WTC11 (cell line): ENCODE measurements at regions not wholly inside any gene's neighbourhood (a gene's known extent, or its start where the extent isn't known, plus 50 kb on each side); places are given as distances from the start of the nearest gene placed in this dataset.
A peak's percentile ranks its signal among the peaks of the same experiment; 100 is the strongest.

ENCODE experiments used
- ATAC-seq: fragments of 200-7000 bp; cut with Tn5 transposase; 2 replicates; pipeline ENCODE4 v1.10.0; 2021; ENCODE audit warnings: mild to moderate bottlenecking, moderate library complexity
- CTCF ChIA-PET: fragments of 300-600 bp; sonication (Branson Sonifier 250); formaldehyde crosslinking; loops from one replicate; lab custom pipeline; 2021; ENCODE audit warnings: antibody characterized with exemption; lab: Charles Lee
- POLR2A ChIA-PET: fragments of 350-600 bp; sonication (Branson Sonifier 250); formaldehyde crosslinking; loops from one replicate; lab custom pipeline; 2021; ENCODE audit warnings: antibody characterized with exemption; lab: Charles Lee
- DNase-seq: peaks from one replicate; pipeline ENCODE4 v3.0.0; 2021; ENCODE audit warnings: low spot score
- H3K27ac Mint-ChIP-seq: 2 replicates; pipeline ENCODE4 v1.8.0; 2021; ENCODE audit warnings: mixed read lengths
- H3K27me3 Mint-ChIP-seq: 2 replicates; pipeline ENCODE4 v1.8.0; 2021; ENCODE audit warnings: low read depth, mild to moderate bottlenecking, moderate library complexity, mixed read lengths
- H3K36me3 Mint-ChIP-seq: 2 replicates; pipeline ENCODE4 v1.8.0; 2021; ENCODE audit warnings: mixed read lengths
- H3K4me1 Mint-ChIP-seq: 2 replicates; pipeline ENCODE4 v1.8.0; 2022; ENCODE audit warnings: mixed read lengths
- H3K4me3 Mint-ChIP-seq: 2 replicates; pipeline ENCODE4 v1.8.0; 2021; ENCODE audit warnings: mild to moderate bottlenecking, moderate library complexity, mixed read lengths
- H3K9me3 Mint-ChIP-seq: 2 replicates; pipeline ENCODE4 v1.8.0; 2021; ENCODE audit warnings: mixed read lengths
- CBFB ChIP-seq: sonication (generic); formaldehyde crosslinking; IDR thresholded peaks from 2 replicates; pipeline ENCODE4 v1.8.1; 2022; ENCODE audit warnings: mild to moderate bottlenecking, low read depth, missing genetic modification reagents
- FOXJ3 ChIP-seq: sonication (generic); formaldehyde crosslinking; IDR thresholded peaks from 2 replicates; pipeline ENCODE4 v1.9.0; 2021; ENCODE audit warnings: missing genetic modification reagents, mild to moderate bottlenecking, borderline replicate concordance
- FOXK1 ChIP-seq: sonication (generic); formaldehyde crosslinking; IDR thresholded peaks from 2 replicates; pipeline ENCODE4 v1.8.0; 2022; ENCODE audit warnings: mild to moderate bottlenecking, moderate library complexity, missing genetic modification reagents
- HMGA2 ChIP-seq: fragments of 250-450 bp; sonication (Bioruptor Pico); IDR thresholded peaks from 2 replicates; pipeline ENCODE4 v1.4.0; 2021; ENCODE audit warnings: mild to moderate bottlenecking, moderate library complexity
- NFE2L1 ChIP-seq: sonication (generic); formaldehyde crosslinking; IDR thresholded peaks from 2 replicates; pipeline ENCODE4 v1.8.1; 2023; ENCODE audit warnings: missing genetic modification reagents
- NR1H2 ChIP-seq: sonication (generic); formaldehyde crosslinking; IDR thresholded peaks from 2 replicates; pipeline ENCODE4 v1.9.0; 2021; ENCODE audit warnings: mild to moderate bottlenecking, moderate library complexity, missing genetic modification reagents
- OVOL2 ChIP-seq: fragments of 250-450 bp; sonication (Bioruptor Pico); IDR thresholded peaks from 2 replicates; pipeline ENCODE4 v1.9.0; 2021; ENCODE audit warnings: mild to moderate bottlenecking, borderline replicate concordance
- ZNF121 ChIP-seq: sonication (generic); formaldehyde crosslinking; IDR thresholded peaks from 2 replicates; pipeline ENCODE4 v1.8.0; 2023; ENCODE audit warnings: missing genetic modification reagents
- ZNF219 ChIP-seq: sonication (generic); formaldehyde crosslinking; IDR thresholded peaks from 2 replicates; pipeline ENCODE4 v1.8.0; 2023; ENCODE audit warnings: missing genetic modification reagents, mild to moderate bottlenecking, borderline replicate concordance
- ZNF317 ChIP-seq: sonication (generic); formaldehyde crosslinking; IDR thresholded peaks from 2 replicates; pipeline ENCODE4 v1.8.1; 2023; ENCODE audit warnings: low read depth, mild to moderate bottlenecking, moderate library complexity, missing genetic modification reagents, borderline replicate concordance
- ZNF396 ChIP-seq: fragments of 250-450 bp; sonication (Bioruptor Pico); IDR thresholded peaks from 2 replicates; pipeline ENCODE4 v1.8.0; 2021; ENCODE audit warnings: mild to moderate bottlenecking, moderate library complexity, borderline replicate concordance
- ZNF423 ChIP-seq: fragments of 250-450 bp; sonication (Bioruptor Pico); IDR thresholded peaks from 2 replicates; pipeline ENCODE4 v2.1.2; 2022; ENCODE audit warnings: mild to moderate bottlenecking, moderate library complexity
- ZNF671 ChIP-seq: fragments of 250-450 bp; sonication (Bioruptor Pico); IDR thresholded peaks from 2 replicates; pipeline ENCODE4 v1.8.0; 2021; ENCODE audit warnings: mild to moderate bottlenecking
- TF ChIP-seq, protein P1 (sequence below): sonication (generic); formaldehyde crosslinking; IDR thresholded peaks from 2 replicates; pipeline ENCODE4 v1.8.1; 2023; ENCODE audit warnings: mild to moderate bottlenecking, missing genetic modification reagents, moderate library complexity
- TF ChIP-seq, protein P2 (sequence below): sonication (generic); formaldehyde crosslinking; IDR thresholded peaks from 2 replicates; pipeline ENCODE4 v1.8.0; 2022; ENCODE audit warnings: mild to moderate bottlenecking, missing genetic modification reagents
- TF ChIP-seq, protein P3 (sequence below): sonication (generic); formaldehyde crosslinking; IDR thresholded peaks from 2 replicates; pipeline ENCODE4 v1.8.1; 2023; ENCODE audit warnings: mild to moderate bottlenecking, missing genetic modification reagents, moderate library complexity
- TF ChIP-seq, protein P4 (sequence below): sonication (generic); formaldehyde crosslinking; IDR thresholded peaks from 2 replicates; pipeline ENCODE4 v1.8.1; 2023; ENCODE audit warnings: mild to moderate bottlenecking, missing genetic modification reagents
- TF ChIP-seq, protein P5 (sequence below): sonication (generic); formaldehyde crosslinking; IDR thresholded peaks from 2 replicates; pipeline ENCODE4 v1.8.0; 2022; ENCODE audit warnings: missing genetic modification reagents

DNA sequence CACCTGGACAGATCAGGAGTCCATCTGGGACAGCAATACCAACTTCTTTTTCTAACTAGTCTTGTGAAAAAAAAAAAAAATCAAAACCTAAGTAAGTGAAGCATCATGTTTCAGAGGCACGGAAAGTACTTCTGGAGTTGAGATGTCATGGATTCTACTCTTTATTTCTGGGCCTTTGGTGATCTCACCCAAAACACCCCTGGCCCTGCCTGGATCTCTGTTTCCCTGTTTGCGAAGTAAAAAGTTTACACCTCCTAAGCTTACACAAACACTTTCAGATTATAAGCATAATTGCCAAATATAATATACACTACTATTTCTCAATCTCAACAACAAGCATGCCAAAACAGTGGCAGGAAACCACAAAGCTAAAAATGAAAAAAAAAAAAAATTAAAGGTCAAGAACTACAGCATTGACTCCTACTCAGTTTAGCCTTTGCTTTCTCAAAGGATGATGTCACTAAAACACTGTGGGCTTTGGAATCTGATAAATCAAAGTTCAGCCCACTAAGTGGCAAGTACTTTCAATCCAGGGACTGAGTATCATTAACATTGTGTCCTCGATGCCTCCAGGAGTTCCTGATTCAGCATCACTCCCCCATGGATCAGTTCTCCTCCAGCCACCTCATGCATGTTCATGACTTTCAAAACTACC, 291.9 kb downstream of the NFIB start:
- Mint-ChIP-seq H3K27ac (no peak overlapping the region), H3K4me3 (no peak overlapping the region), H3K9me3 (peaks cover 4% of the 10 kb centered on the region; the same call in 1 of the 2 replicates), H3K4me1 (peaks cover 3% of the 10 kb centered on the region), H3K36me3 (no peaks in the 10 kb centered on the region), H3K27me3 (no peaks in the 10 kb centered on the region)
- DNase-seq (no peak), ATAC-seq (no peak)
- ChIA-PET POLR2A (no interaction called here), CTCF (no interaction called here)
- TF ChIP-seq FOXK1 (CRISPR knock-in tag) (no peak), NFE2L1 (no peak), NR1H2 (CRISPR knock-in tag) (no peak), ZNF121 (no peak), OVOL2 (no peak), FOXJ3 (CRISPR knock-in tag) (no peak), ZNF317 (no peak), CBFB (CRISPR knock-in tag) (no peak), ZNF671 (CRISPR knock-in tag) (no peak), ZNF219 (CRISPR knock-in tag) (no peak), ZNF423 (CRISPR knock-in tag) (no peak)
- TF ChIP-seq, protein P1, sequence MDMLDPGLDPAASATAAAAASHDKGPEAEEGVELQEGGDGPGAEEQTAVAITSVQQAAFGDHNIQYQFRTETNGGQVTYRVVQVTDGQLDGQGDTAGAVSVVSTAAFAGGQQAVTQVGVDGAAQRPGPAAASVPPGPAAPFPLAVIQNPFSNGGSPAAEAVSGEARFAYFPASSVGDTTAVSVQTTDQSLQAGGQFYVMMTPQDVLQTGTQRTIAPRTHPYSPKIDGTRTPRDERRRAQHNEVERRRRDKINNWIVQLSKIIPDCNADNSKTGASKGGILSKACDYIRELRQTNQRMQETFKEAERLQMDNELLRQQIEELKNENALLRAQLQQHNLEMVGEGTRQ (CRISPR knock-in tag), result no peak
- TF ChIP-seq, protein P2, sequence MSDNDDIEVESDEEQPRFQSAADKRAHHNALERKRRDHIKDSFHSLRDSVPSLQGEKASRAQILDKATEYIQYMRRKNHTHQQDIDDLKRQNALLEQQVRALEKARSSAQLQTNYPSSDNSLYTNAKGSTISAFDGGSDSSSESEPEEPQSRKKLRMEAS, result no peak
- TF ChIP-seq, protein P3, sequence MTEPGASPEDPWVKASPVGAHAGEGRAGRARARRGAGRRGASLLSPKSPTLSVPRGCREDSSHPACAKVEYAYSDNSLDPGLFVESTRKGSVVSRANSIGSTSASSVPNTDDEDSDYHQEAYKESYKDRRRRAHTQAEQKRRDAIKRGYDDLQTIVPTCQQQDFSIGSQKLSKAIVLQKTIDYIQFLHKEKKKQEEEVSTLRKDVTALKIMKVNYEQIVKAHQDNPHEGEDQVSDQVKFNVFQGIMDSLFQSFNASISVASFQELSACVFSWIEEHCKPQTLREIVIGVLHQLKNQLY, result no peak
- TF ChIP-seq, protein P4, sequence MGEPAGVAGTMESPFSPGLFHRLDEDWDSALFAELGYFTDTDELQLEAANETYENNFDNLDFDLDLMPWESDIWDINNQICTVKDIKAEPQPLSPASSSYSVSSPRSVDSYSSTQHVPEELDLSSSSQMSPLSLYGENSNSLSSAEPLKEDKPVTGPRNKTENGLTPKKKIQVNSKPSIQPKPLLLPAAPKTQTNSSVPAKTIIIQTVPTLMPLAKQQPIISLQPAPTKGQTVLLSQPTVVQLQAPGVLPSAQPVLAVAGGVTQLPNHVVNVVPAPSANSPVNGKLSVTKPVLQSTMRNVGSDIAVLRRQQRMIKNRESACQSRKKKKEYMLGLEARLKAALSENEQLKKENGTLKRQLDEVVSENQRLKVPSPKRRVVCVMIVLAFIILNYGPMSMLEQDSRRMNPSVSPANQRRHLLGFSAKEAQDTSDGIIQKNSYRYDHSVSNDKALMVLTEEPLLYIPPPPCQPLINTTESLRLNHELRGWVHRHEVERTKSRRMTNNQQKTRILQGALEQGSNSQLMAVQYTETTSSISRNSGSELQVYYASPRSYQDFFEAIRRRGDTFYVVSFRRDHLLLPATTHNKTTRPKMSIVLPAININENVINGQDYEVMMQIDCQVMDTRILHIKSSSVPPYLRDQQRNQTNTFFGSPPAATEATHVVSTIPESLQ (CRISPR knock-in tag), result no peak

DNA sequence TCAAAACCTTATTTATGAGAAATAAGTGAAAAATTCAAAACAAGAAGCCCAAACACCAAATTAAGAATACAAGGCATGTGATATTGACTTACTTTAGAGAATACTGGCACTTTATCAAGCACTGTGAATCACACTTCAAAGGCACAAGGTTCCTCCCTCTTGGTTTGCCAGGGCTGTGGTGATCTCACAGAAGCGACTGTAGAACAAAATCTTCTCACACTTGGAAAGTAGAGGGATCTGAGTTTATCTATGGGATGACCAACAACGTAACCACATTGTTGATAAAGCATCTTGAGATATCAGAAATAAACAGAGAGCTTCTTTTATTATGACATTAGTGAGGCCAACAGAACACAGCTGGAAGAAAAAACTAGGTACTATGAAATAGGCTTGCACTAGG, 295.9 kb downstream of the NFIB start:
- POLR2A ChIA-PET, result no interaction called here
- H3K9me3 Mint-ChIP-seq, result no peaks in the 10 kb centered on the region
- no peak overlapping the region for H3K27ac Mint-ChIP-seq
- H3K36me3 Mint-ChIP-seq, result no peaks in the 10 kb centered on the region
- ATAC-seq, result no peak
- CTCF ChIA-PET, result no interaction called here
- DNase-seq, result no peak
- H3K4me1 Mint-ChIP-seq, result no peaks in the 10 kb centered on the region
- TF ChIP-seq, protein P5, sequence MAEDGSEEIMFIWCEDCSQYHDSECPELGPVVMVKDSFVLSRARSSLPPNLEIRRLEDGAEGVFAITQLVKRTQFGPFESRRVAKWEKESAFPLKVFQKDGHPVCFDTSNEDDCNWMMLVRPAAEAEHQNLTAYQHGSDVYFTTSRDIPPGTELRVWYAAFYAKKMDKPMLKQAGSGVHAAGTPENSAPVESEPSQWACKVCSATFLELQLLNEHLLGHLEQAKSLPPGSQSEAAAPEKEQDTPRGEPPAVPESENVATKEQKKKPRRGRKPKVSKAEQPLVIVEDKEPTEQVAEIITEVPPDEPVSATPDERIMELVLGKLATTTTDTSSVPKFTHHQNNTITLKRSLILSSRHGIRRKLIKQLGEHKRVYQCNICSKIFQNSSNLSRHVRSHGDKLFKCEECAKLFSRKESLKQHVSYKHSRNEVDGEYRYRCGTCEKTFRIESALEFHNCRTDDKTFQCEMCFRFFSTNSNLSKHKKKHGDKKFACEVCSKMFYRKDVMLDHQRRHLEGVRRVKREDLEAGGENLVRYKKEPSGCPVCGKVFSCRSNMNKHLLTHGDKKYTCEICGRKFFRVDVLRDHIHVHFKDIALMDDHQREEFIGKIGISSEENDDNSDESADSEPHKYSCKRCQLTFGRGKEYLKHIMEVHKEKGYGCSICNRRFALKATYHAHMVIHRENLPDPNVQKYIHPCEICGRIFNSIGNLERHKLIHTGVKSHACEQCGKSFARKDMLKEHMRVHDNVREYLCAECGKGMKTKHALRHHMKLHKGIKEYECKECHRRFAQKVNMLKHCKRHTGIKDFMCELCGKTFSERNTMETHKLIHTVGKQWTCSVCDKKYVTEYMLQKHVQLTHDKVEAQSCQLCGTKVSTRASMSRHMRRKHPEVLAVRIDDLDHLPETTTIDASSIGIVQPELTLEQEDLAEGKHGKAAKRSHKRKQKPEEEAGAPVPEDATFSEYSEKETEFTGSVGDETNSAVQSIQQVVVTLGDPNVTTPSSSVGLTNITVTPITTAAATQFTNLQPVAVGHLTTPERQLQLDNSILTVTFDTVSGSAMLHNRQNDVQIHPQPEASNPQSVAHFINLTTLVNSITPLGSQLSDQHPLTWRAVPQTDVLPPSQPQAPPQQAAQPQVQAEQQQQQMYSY (CRISPR knock-in tag), result no peak
- H3K27me3 Mint-ChIP-seq, result no peaks in the 10 kb centered on the region
- no peak overlapping the region for H3K4me3 Mint-ChIP-seq

DNA sequence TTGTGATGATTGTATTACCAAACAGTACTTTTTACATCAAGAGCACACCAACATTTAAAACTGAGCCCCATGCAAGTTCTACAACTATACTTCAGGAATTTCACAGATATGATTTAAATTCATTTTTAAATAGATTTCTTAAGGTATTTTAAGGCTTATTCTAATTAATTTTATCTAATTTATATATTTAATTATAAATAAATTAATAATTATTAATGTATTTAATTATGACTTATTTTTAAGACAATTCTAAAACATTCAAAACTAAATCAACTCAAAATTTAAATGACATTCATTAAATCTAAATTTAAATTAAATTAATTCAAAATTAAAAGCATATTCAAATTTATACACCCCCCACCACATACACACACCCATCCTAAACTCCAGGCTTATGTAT, 299.2 kb downstream of the NFIB start:
- Mint-ChIP-seq H3K27me3 (no peaks in the 10 kb centered on the region), H3K27ac (no peak overlapping the region)
- DNase-seq, result no peak
- TF ChIP-seq, protein P5 (CRISPR knock-in tag), result no peak
- TF ChIP-seq ZNF396 (CRISPR knock-in tag) (no peak), HMGA2 (CRISPR knock-in tag) (peak; percentile 94), FOXJ3 (CRISPR knock-in tag) (no peak)
- TF ChIP-seq, all 79 proteins: peak for 1
- POLR2A ChIA-PET, result no interaction called here
- CTCF ChIA-PET, result no interaction called here
- Mint-ChIP-seq H3K4me1 (no peaks in the 10 kb centered on the region), H3K36me3 (no peaks in the 10 kb centered on the region), H3K9me3 (no peaks in the 10 kb centered on the region), H3K4me3 (no peak overlapping the region)
- ATAC-seq, result no peak
